Lower leg skin (tissue), 3 donors: ENCODE measurements at regions not wholly inside any gene's neighbourhood (a gene's known extent, or its start where the extent isn't known, plus 50 kb on each side); places are given as distances from the start of the nearest gene placed in this dataset.

ENCODE experiments used
- CTCF ChIP-seq, 3 donors: fragments of 450-650 bp; IDR thresholded peaks; one replicate each; pipeline ENCODE4 v1.5.1; 2016; ENCODE audit warnings: antibody characterized with exemption in 3 of 3, mild to moderate bottlenecking in 3 of 3, moderate library complexity in 2 of 3
- POLR2A ChIP-seq, 2 donors: fragments of 450-650 bp; IDR thresholded peaks; one replicate each; pipeline ENCODE4 v1.6.1; 2016 to 2017; ENCODE audit warnings: antibody characterized with exemption in 2 of 2, mild to moderate bottlenecking in 1 of 2, moderate library complexity in 1 of 2

- TF ChIP-seq CTCF (IDR thresholded peaks at IDR 0.05): no peak
- no peak for TF ChIP-seq POLR2A (IDR thresholded peaks at IDR 0.05)
These were observed 132.0 kb upstream of the SERP2 start for GRCh38 chr13:44241638-44242037.
